Fibroblast of the conjunctiva (primary cell): ENCODE measurements at regions not wholly inside any gene's neighbourhood (a gene's known extent, or its start where the extent isn't known, plus 50 kb on each side); places are given as distances from the start of the nearest gene placed in this dataset.
"Not testable (repeated sequence)": the region's sequence is repeated elsewhere in the genome, so short reads cannot be mapped to it uniquely, and the experiment has no call there.

Experiments used
- DNase-seq: peaks from one replicate; pipeline ENCODE4 v3.0.0-alpha.2; 2010; ENCODE audit warnings: low read depth

GRCh38 chr20:53891306-53891894 is 179.0 kb downstream of the BCAS1 start:
- DNase-seq: no peak

GRCh38 chr20:53890443-53891305 is 179.7 kb downstream of the BCAS1 start:
- no peak for DNase-seq

GRCh38 chr20:53889411-53890148 is 180.8 kb downstream of the BCAS1 start:
- no peak for DNase-seq

- DNase-seq: no peak
Measured at GRCh38 chr20:53888951-53889350, 181.4 kb downstream of the BCAS1 start.

- DNase-seq: no peak
Measured at GRCh38 chr20:53888510-53888909, 181.9 kb downstream of the BCAS1 start.

GRCh38 chr20:53887973-53888372 is 182.4 kb downstream of the BCAS1 start:
- no peak for DNase-seq

GRCh38 chr20:53884859-53885541 is 185.4 kb downstream of the BCAS1 start:
- no peak for DNase-seq

- DNase-seq: no peak
Measured at GRCh38 chr20:53883098-53883911, 187.1 kb downstream of the BCAS1 start.

- DNase-seq: not testable (repeated sequence)
Measured at GRCh38 chr20:53882438-53882986, 187.9 kb downstream of the BCAS1 start.

- no peak for DNase-seq
Measured at GRCh38 chr20:53881362-53881761, 189.0 kb downstream of the BCAS1 start.

- no peak for DNase-seq
Measured at GRCh38 chr20:53880108-53880641, 190.2 kb downstream of the BCAS1 start.

- DNase-seq: no peak
Measured at GRCh38 chr20:53879048-53879684, 191.2 kb downstream of the BCAS1 start.

- no peak for DNase-seq
Measured at GRCh38 chr20:53878262-53879047, 191.9 kb downstream of the BCAS1 start.

GRCh38 chr20:53876956-53877355 is 193.4 kb downstream of the BCAS1 start:
- DNase-seq: no peak

GRCh38 chr20:53876470-53876869 is 193.9 kb downstream of the BCAS1 start:
- DNase-seq: no peak

GRCh38 chr20:53875452-53875851 is 194.9 kb downstream of the BCAS1 start:
- no peak for DNase-seq

GRCh38 chr20:53874706-53875105 is 195.7 kb downstream of the BCAS1 start:
- DNase-seq: no peak

- DNase-seq: no peak
Measured at GRCh38 chr20:53874104-53874503, 196.3 kb downstream of the BCAS1 start.

- no peak for DNase-seq
Measured at GRCh38 chr20:53873230-53873604, 197.2 kb downstream of the BCAS1 start.
